Eye (tissue), 1 donor: ENCODE measurements at regions not wholly inside any gene's neighbourhood (a gene's known extent, or its start where the extent isn't known, plus 50 kb on each side); places are given as distances from the start of the nearest gene placed in this dataset.
"Not testable (repeated sequence)": the region's sequence is repeated elsewhere in the genome, so short reads cannot be mapped to it uniquely, and the experiment has no call there.

ENCODE experiments used
- DNase-seq: peaks from one replicate; pipeline ENCODE4 v3.0.0-alpha.2; 2015

- DNase-seq, result no peak
Observed at GRCh38 chr7:17396692-17397091, 98.2 kb downstream of the AHR start.

GRCh38 chr7:17401791-17402627, 103.6 kb downstream of the AHR start:
- no peak for DNase-seq

GRCh38 chr7:17402628-17403278, 104.3 kb downstream of the AHR start:
- DNase-seq, result no peak

DNA sequence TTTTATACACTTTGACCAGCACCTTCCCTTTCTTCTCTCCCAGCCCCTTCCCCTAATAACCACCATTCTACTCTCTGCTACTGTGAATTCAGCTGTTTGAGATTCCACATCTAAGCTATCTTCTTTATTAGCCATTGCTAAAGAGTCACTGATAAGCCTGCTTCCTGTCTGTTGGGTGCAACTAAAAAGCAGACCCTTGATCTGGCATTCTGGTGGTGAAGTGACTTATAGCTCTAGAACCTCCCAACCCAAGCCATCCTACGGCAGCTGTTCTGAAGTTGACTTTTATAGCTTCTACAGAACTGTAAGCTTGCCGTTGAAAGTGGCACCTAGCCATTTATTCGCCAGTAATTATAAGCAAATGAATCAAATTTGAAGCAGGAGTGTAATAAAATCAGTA, 105.6 kb downstream of the AHR start:
- DNase-seq, result no peak

DNA sequence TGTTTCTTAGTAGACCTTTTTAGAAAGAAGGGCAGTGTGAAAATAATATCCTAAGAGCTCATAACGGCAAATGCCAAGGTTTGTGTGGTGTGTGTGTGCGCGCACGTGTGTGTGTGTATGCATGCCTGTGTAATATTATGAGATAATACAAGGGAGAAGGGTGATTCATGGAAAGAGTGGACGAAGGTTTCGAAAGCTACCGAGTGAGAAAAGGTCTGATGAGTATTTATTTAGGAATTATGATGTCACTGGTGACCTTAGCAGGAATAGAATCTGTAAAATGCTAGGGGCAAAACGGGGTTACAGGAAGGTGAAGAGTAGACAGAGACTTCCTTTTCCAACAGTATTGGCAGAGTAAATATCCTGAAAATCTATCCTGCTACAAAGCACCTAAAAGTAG, 107.3 kb downstream of the AHR start:
- DNase-seq, result no peak

- DNase-seq, result no peak
Observed at GRCh38 chr7:17406738-17407137, 108.3 kb downstream of the AHR start.

GRCh38 chr7:17407229-17407628, 108.8 kb downstream of the AHR start:
- DNase-seq, result no peak

DNA sequence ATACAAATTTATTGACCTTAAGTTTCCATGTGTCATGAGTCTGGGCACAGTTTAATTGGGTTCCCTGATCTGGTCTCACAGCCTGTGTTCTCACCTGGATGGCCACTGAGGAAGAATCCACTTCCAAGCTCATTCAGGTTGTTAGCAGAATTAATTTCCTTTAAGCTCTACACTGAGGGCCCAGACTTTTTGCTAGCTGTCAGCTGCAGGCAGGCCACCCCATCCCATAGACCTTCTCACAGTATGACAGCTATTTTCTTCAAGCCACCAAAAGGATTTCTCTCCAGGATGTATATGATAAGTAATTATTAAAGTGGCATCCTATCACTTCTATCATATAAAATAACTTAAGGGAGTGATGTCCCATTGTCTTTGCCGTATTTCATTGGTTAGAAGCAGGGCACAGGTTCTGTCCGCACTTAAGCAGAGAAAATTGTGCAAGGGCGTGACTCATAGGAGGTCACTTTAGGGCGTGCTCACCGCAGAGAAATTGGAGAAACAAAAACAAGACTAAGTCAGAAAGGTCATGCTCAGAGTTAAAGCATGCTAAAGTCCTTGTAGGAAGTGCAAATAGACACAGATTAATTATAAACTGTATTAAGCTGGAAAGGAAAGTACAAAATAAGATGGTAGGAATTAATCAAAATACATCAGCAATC, 109.9 kb downstream of the AHR start:
- peak; percentile 10 for DNase-seq

DNA sequence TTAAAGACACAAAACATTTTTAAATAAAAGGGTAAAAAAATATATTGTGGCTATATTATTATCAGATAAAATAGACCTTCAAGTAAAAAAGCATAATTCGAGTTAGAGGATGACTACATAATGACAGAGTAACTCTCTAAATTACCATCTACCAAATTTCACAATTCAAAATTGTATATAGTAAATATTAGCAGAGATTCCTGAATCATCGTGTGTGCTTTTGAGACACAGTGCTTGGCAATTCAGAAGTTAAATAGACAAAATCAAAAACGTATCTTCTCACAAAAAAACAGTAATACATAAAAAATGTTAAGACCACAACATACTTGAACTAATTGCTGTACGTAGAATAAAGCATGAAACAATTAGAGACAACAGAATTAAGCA, 110.4 kb downstream of the AHR start:
- no peak for DNase-seq

- DNase-seq, result no peak
Observed at GRCh38 chr7:17411922-17412321, 113.5 kb downstream of the AHR start.

DNA sequence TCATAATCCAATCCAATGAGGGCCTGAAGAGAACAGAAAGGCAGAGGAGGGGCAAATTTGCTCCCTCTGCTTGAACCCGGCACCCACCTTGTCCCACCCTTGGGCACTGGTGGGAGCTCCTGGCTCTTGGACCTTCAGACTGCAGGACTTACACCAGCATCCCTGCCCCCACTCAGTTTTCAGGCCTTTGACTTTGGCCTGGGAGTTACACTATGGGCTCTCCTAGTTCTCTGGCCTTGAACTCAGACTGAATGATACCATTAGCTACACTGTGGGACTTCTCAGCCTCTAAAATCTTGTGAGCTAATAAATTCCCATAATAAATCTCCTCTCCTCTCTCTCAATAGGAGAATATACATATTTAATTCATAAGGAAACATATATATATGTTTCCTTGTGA, 114.4 kb downstream of the AHR start:
- DNase-seq, result no peak

GRCh38 chr7:17415955-17416354, 117.5 kb downstream of the AHR start:
- DNase-seq, result no peak

DNA sequence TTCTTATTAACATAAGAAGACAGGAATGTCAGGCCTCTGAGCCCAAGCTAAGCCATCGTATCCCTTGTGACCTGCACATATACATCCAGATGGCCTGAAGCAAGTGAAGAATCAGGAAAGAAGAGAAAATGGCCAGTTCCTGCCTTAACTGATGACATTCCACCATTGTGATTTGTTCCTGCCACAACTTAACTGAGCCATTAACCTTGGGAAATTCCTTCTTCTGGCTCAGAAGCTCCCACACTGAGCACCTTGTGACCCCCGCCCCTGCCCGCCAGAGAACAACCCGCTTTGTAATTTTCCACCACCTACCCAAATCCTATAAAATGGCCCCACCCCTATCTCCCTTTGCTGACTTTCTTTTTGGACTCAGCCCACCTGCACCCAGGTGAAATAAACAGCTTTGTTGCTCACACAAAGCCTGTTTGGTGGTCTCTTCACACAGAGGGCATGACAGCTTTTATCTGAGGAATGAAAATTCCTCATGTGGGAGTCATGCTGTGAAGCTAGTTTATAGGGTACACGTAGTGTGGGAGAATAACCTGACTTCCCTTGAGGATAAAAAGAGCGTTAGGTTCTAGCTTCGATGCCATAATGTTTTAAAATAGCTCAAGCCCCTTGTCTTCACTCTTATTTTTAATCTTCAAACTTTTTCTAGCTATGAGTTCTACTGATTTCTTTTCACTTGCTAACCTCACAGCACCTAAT, 122.0 kb downstream of the AHR start:
- DNase-seq, result not testable (repeated sequence)

DNA sequence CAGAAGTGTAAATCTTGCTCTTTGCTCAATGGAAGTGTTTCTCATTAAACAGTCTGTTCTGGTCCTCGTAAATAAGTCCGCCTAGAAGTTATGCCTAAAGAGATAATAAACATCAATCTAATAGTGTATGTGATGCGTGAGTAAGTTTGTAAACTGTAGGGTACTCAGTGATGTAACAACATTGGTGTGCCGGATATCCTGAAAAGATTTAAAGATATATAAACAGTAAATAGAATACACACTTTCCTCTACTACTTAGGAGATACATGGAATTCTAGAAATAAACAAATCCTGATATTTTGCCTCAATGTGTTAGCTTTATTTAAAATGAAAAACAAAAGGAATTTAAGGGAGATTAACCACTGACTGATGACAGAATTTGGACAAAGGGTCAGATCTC, 123.5 kb downstream of the AHR start:
- no peak for DNase-seq

DNA sequence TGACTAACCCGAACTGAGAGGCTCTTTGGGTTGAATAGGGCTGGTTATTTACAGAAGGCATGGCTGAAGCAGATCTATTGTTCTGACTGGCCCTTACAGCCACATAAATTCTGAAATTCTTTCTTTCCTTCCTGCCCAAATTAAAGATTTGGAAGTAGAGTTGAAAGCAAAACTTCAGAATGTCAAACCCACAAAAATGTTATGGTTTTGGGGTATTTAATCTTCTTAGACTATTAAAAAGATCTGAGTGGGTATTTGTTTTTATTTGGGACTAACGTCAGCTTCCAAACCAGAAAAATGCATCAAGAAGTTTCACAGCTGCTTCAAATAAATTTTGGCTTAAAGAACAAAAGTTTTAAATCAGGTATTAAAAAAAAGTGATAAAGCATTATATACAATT, 124.5 kb downstream of the AHR start:
- peak; percentile 8 for DNase-seq

DNA sequence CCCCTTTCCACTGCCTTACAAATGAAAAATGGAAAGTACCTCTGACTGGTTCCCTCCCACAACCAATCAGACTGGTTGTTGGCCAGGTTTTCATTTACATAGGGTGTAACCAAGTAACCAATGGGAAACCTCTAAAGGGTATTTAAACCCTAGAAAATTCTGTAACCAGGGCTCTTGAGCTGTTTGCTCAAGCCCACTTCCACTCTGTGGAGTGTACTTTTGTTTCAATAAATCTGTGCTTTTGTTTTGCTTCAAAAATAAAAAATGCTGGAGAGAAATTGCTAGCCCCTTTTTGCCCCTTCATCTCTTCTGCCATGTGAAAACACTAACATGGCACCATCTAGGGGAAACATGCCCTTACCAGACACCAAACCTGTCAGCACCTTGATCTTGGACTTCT, 129.5 kb downstream of the AHR start:
- DNase-seq, result no peak

DNA sequence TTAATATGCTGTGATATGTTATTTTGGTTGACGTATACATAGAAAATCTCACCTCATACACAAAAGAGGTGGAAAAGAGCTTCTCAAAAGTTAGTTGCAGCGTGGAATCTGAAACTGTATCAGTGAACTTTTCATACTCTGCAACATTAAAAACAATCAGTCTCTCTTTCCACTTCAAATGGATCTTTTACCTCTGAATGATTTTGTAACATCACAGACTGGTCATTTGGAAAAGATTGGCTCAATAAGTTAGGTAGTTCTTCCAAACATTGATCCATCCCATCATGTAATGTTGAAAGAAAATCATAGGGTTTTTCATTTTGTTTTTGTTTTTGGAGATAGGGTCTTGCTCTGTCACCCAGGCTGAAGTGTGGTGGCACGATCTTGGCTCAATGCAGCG, 131.1 kb downstream of the AHR start:
- DNase-seq, result no peak

DNA sequence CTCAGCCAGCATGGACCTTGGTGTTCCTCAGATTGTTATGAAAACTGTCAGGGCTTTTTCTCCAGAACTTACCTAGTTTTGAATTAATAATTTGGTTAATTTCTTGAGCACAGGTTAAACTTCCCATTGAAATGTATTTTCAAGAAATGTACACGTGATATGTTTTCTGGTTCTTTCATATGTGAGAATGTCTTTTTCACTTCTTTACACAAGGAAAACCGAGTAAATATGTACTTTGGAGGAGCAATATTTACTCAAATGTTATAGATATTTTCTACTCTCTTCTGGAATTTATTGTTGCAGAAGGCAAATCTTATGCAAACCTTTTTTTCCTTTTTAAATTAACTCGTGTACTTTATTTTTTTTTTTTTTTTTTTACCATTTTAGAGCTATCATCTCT, 134.3 kb downstream of the AHR start:
- DNase-seq, result no peak

GRCh38 chr7:17434191-17434590, 135.7 kb downstream of the AHR start:
- no peak for DNase-seq

DNA sequence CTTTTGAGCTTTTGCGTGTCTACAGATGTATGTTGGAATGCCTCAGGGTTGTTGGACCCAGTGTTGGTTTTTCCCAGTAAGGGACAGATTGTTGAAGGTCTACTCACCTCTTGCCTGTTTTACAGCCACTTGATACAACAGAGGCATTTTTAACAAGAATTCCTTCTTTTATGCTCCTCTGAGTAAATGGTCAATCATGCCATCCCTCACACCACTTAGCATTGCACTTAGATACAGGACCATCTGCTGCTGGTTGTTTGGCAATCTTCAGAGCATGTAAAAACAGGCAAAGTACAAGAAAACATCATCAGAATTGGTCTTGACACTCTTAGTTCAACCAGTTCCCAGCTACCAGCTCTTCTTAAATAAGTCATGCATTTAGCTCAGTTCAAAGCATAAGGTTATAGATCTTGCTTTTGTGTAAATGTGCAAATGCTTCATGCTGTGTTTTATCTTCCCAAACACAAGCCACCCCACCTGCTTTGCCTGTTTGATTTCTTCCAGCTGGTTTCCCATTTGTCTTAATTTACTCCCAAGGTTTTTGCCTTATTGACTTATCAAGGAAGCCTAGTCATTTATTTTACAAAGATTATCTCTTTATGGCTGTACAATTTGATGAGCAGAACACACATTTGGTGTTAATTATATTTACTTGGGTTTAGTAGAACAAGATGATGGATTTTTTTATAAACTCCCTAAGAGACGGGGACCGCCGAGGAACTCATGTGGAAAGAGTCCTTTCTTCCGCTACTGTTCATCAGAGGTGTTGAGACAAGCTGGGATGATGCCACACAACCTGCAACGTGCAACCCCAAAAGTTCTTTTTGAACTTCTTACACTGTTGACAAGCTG, 136.6 kb downstream of the AHR start:
- DNase-seq, result peak; percentile 64

- DNase-seq, result peak; percentile 3
Observed at GRCh38 chr7:17436126-17436525, 137.7 kb downstream of the AHR start.

- DNase-seq, result no peak
Observed at GRCh38 chr7:17437586-17437985, 139.1 kb downstream of the AHR start.
